GM12878 (cell line): ENCODE measurements at regions not wholly inside any gene's neighbourhood (a gene's known extent, or its start where the extent isn't known, plus 50 kb on each side); places are given as distances from the start of the nearest gene placed in this dataset.

Experiments used
- CTCF ChIP-seq, 3 experiments: IDR thresholded peaks in 2 of 3; conservative IDR thresholded peaks in 1 of 3; 2 replicates each; pipeline ENCODE4 v1.5.1; 2011; ENCODE audit warnings: low read depth in 3 of 3, low read length in 3 of 3, mild to moderate bottlenecking in 3 of 3, control low read depth in 2 of 3, moderate library complexity in 2 of 3, inconsistent platforms in 1 of 3, mixed read lengths in 1 of 3; ENCODE audit not compliant: control insufficient read depth in 2 of 3, insufficient read depth in 1 of 3; ENCODE audit errors: extremely low read depth in 1 of 3
- E4F1 ChIP-seq: fragments of 450-650 bp; IDR thresholded peaks from 2 replicates; pipeline ENCODE4 v1.6.1; 2018; ENCODE audit warnings: borderline replicate concordance, mild to moderate bottlenecking; ENCODE audit not compliant: partially characterized antibody
- HCFC1 ChIP-seq: fragments of 150-350 bp; IDR thresholded peaks from 2 replicates; pipeline ENCODE4 v1.6.1; 2014; ENCODE audit warnings: low read length
- NBN ChIP-seq: fragments of 450-650 bp; IDR thresholded peaks from 2 replicates; pipeline ENCODE4 v1.6.1; 2016
- NFIC ChIP-seq: IDR thresholded peaks from 2 replicates; pipeline ENCODE4 v1.6.1; 2012; ENCODE audit warnings: low read depth, mild to moderate bottlenecking, inconsistent platforms, low read length, moderate library complexity
- NR2F1 ChIP-seq: fragments of 450-650 bp; conservative IDR thresholded peaks from 2 replicates; pipeline ENCODE4 v1.6.1; 2017; ENCODE audit warnings: mild to moderate bottlenecking
- PKNOX1 ChIP-seq: fragments of 450-650 bp; IDR thresholded peaks from 2 replicates; pipeline ENCODE4 v1.6.1; 2016; ENCODE audit warnings: mild to moderate bottlenecking
- SIN3A ChIP-seq: IDR thresholded peaks from 2 replicates; pipeline ENCODE4 v1.6.1; 2012; ENCODE audit warnings: low read depth, low read length, improper control_type of control experiment
- SMAD5 ChIP-seq: IDR thresholded peaks from 2 replicates; pipeline ENCODE4 v1.6.1; 2016; ENCODE audit warnings: antibody characterized with exemption, low read depth
- SPI1 ChIP-seq: IDR thresholded peaks from 2 replicates; pipeline ENCODE4 v1.6.1; 2011; ENCODE audit warnings: low read depth, mild to moderate bottlenecking, low read length, moderate library complexity, borderline replicate concordance; ENCODE audit not compliant: insufficient read depth
- USF1 ChIP-seq: IDR thresholded peaks from 2 replicates; pipeline ENCODE4 v1.6.1; 2011; ENCODE audit warnings: borderline replicate concordance, low read depth, mild to moderate bottlenecking, moderate library complexity, mixed read lengths, low read length; ENCODE audit not compliant: insufficient read depth; ENCODE audit errors: extremely low read length

GRCh38 chr5:61901997-61902396, 404.0 kb upstream of the KIF2A start:
- TF ChIP-seq NFIC (no peak), SMAD5 (no peak), CTCF (IDR thresholded peaks at IDR 0.05 in 2 of 3, conservative IDR thresholded peaks at IDR 0.05 in 1 of 3; ENCODE audit: control insufficient read depth in 2 of 3, extremely low read depth in 1 of 3, insufficient read depth in 1 of 3, low read depth in 3 of 3, low read length in 3 of 3) (no peak), E4F1 (no peak), PKNOX1 (no peak), NR2F1 (no peak), SIN3A (no peak), NBN (no peak), SPI1 (no peak), USF1 (no peak), HCFC1 (no peak)
